HCT116 (cell line): ENCODE measurements at regions not wholly inside any gene's neighbourhood (a gene's known extent, or its start where the extent isn't known, plus 50 kb on each side); places are given as distances from the start of the nearest gene placed in this dataset.
"Not testable (repeated sequence)": the region's sequence is repeated elsewhere in the genome, so short reads cannot be mapped to it uniquely, and the experiment has no call there.

ENCODE experiments used
- ATAC-seq: fragments of 200-7000 bp; cut with Tn5 transposase; 2 replicates; pipeline ENCODE4 v1.9.1; 2020; ENCODE audit warnings: mild to moderate bottlenecking, moderate library complexity
- BruUV-seq: library from RNA; stranded (reverse); fragments of 400-500 nt; replicated peaks from 2 replicates; lab custom pipeline; 2021; lab: Mats Ljungman, UMichigan
- CTCF ChIA-PET: fragments of 300-600 bp; sonication (Branson Sonifier 250); formaldehyde crosslinking; loops from one replicate; lab custom pipeline; 2021; ENCODE audit warnings: antibody characterized with exemption; lab: Charles Lee
- POLR2A ChIA-PET: fragments of 300-600, 350-600 bp; sonication (Branson Sonifier 250); formaldehyde crosslinking; loops from one replicate; lab custom pipeline; 2021; ENCODE audit warnings: antibody characterized with exemption; lab: Charles Lee
- RAD21 ChIA-PET, 2 experiments: fragments of 300-600 bp; sonication (Branson Sonifier 250); formaldehyde crosslinking; loops; one replicate each; lab custom pipeline; 2023; ENCODE audit warnings: low total read pairs in 2 of 2; ENCODE audit not compliant: uncharacterized antibody in 2 of 2, unreplicated experiment in 2 of 2, low non-redundant PET in 1 of 2; lab: Charles Lee
- DNase-seq: peaks from one replicate; pipeline ENCODE4 v3.0.0-alpha.2; 2010; ENCODE audit warnings: low read depth, low spot score
- H2AFZ ChIP-seq: fragments of 200-600 bp; shearing (Covaris generic), sonication (generic); 2 replicates; pipeline ENCODE4 v1.6.1; 2017; ENCODE audit warnings: low read depth, mixed run types, mixed read lengths, antibody characterized with exemption, low read length; ENCODE audit not compliant: poor library complexity, severe bottlenecking
- H3K27ac ChIP-seq: 2 replicates; pipeline ENCODE4 v1.5.1; 2012; ENCODE audit warnings: low read depth, low read length
- H3K27me3 ChIP-seq: fragments of 200-600 bp; sonication (generic); 2 replicates; pipeline ENCODE4 v1.6.1; 2016; ENCODE audit warnings: mixed run types, low read length, mixed read lengths; ENCODE audit not compliant: insufficient read depth
- H3K36me3 ChIP-seq, 2 experiments: fragments of 200-500 bp in 1 of 2; fragments of 200-600 bp in 1 of 2; sonication (Bioruptor generic) in 1 of 2; sonication (generic) in 1 of 2; 2 replicates each; pipeline versions ENCODE4 v1.5.1 to v1.6.1; 2014 to 2016; ENCODE audit warnings: low read length in 2 of 2, inconsistent platforms in 1 of 2, mixed read lengths in 1 of 2, mixed run types in 1 of 2; ENCODE audit not compliant: insufficient read depth in 2 of 2, control insufficient read depth in 1 of 2
- H3K4me1 ChIP-seq, 2 experiments: fragments of 200-600 bp in 1 of 2; sonication (generic) in 1 of 2; 2 replicates each; pipeline versions ENCODE4 v1.5.1 to v1.6.1; 2012 to 2017; ENCODE audit warnings: low read length in 2 of 2, inconsistent platforms in 1 of 2, mild to moderate bottlenecking in 1 of 2, mixed read lengths in 1 of 2, mixed run types in 1 of 2, moderate library complexity in 1 of 2; ENCODE audit not compliant: insufficient read depth in 2 of 2, control insufficient read depth in 1 of 2
- H3K4me2 ChIP-seq: fragments of 200-600 bp; sonication (generic); 2 replicates; pipeline ENCODE4 v1.6.1; 2017; ENCODE audit warnings: mixed run types, low read length, mixed read lengths
- H3K4me3 ChIP-seq, 2 experiments: fragments of 200-600 bp in 1 of 2; sonication (generic) in 1 of 2; replicated peaks in 1 of 2; 2 replicates each; pipeline ENCODE4 v1.5.1; 2011 to 2016; ENCODE audit warnings: low read length in 2 of 2, control low read depth in 1 of 2, low read depth in 1 of 2, mild to moderate bottlenecking in 1 of 2, mixed read lengths in 1 of 2, mixed run types in 1 of 2
- H3K79me2 ChIP-seq: fragments of 200-600 bp; sonication (generic); 2 replicates; pipeline ENCODE4 v1.6.1; 2017; ENCODE audit warnings: mild to moderate bottlenecking, mixed run types, low read length, moderate library complexity, mixed read lengths; ENCODE audit not compliant: insufficient read depth
- H3K9ac ChIP-seq: fragments of 200-600 bp; sonication (generic); 2 replicates; pipeline ENCODE4 v1.6.1; 2016; ENCODE audit warnings: low read length, mixed read lengths
- H3K9me2 ChIP-seq: fragments of 200-600 bp; sonication (generic), shearing (Covaris generic); 2 replicates; pipeline ENCODE4 v1.6.1; 2017; ENCODE audit warnings: mixed run types, mild to moderate bottlenecking, moderate library complexity; ENCODE audit not compliant: insufficient read depth
- H3K9me3 ChIP-seq, 2 experiments: fragments of 200-500 bp in 1 of 2; fragments of 200-600 bp in 1 of 2; sonication (Bioruptor generic) in 1 of 2; sonication (generic) in 1 of 2; 2 replicates each; pipeline ENCODE4 v1.6.1; 2014 to 2017; ENCODE audit warnings: low read length in 2 of 2, mixed read lengths in 2 of 2, inconsistent platforms in 1 of 2, low read depth in 1 of 2, mild to moderate bottlenecking in 1 of 2, mixed run types in 1 of 2, moderate library complexity in 1 of 2; ENCODE audit not compliant: control insufficient read depth in 1 of 2, insufficient read depth in 1 of 2
- H4K20me1 ChIP-seq: fragments of 200-600 bp; sonication (generic), shearing (Covaris generic); 2 replicates; pipeline ENCODE4 v1.6.1; 2017; ENCODE audit warnings: mixed run types, mild to moderate bottlenecking, moderate library complexity; ENCODE audit not compliant: insufficient read depth
- intact Hi-C: fragments of 100-400 bp; cut with micrococcal nuclease; formaldehyde crosslinking; loops from 2 replicates; pipeline ENCODE4 v1.10.0; 2022

DNA sequence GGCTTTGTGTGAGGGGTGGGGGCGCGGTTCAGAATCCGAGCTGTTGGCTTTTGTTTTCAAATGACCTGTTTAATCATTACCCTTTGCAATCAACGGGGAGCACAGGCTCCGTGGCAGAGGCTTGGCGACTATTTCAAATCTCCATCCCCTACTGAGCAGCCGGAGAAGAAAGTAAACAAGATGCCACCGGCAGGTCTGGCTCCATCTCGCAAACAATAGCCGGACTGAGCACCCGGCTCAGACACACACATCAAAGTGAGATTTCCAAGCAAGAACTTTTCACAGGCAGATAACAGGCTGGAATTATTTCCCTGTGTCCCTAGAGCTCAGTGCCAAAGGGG, 143.4 kb downstream of the GTF2IRD2B start:
- H3K79me2 ChIP-seq, RAD21 ChIA-PET, H3K9me2 ChIP-seq, H3K9ac ChIP-seq, CTCF ChIA-PET, H3K4me2 ChIP-seq, H3K9me3 ChIP-seq, DNase-seq, intact Hi-C loops, POLR2A ChIA-PET, H3K36me3 ChIP-seq, H3K4me1 ChIP-seq, H3K27ac ChIP-seq, H3K4me3 ChIP-seq, H2AFZ ChIP-seq, H4K20me1 ChIP-seq, H3K27me3 ChIP-seq: not testable (repeated sequence)
- BruUV-seq, result TSS peak; percentile 87
- ATAC-seq, result peak; percentile 22; the same call in 1 of the 2 replicates

DNA sequence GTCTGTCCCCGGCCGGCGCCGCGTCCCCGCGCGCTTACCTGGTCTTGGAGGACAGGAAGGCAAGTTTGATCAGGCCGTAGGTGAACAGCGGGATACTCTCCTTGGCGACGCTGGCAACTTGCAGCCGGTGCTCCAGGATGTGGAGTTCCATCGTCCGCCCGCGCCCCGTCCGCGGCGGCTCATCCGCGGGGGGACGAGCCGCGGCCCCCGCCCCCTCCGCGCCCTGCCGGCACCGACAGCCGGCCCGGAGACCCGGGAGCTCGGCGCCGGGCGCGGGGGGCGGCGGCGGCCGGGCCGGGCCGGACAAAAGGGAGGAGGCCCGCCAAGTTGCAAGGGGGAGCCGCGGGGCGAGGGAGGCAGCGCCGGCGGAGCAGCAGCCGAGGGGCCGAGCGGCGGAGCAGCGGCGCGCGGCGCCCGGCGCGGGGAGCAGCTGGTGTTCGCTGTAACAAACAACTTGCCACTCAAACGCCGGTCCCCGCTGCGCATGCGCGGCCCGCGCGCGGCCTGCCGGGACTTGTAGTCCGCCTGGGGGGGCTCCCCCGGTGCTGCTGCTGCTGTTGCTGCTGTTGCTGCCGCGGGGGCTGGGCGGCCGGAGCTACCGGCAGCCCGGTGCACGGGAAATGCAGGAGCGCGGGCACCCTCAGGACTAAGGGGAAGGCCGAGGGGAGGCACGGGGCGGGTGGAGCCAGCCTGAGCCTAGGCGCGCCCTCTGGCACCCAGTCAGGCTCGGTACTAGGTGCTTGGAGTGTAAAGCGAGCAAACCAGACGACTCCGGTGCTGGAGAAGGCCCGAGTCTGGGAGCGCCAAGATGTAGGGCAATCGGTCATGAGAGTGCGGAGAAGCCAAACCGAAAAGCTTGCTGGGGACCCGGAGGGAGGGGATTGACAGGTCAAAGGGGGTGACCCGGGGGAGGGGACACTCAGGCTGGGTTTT, 145.1 kb downstream of the GTF2IRD2B start:
- H2AFZ ChIP-seq, intact Hi-C loops, DNase-seq, RAD21 ChIA-PET, CTCF ChIA-PET, H3K9me2 ChIP-seq, H3K4me1 ChIP-seq, BruUV-seq, H4K20me1 ChIP-seq, H3K4me3 ChIP-seq, H3K79me2 ChIP-seq, H3K9ac ChIP-seq, H3K36me3 ChIP-seq, POLR2A ChIA-PET, H3K9me3 ChIP-seq, H3K4me2 ChIP-seq, H3K27me3 ChIP-seq, H3K27ac ChIP-seq: not testable (repeated sequence)
- ATAC-seq, result peak; percentile 79

GRCh38 chr7:75238309-75238708, 145.9 kb downstream of the GTF2IRD2B start:
- RAD21 ChIA-PET, H3K4me3 ChIP-seq, H2AFZ ChIP-seq, H3K9me3 ChIP-seq, CTCF ChIA-PET, H3K9me2 ChIP-seq, H3K4me2 ChIP-seq, H3K79me2 ChIP-seq, H3K36me3 ChIP-seq, BruUV-seq, H3K27ac ChIP-seq, H3K9ac ChIP-seq, ATAC-seq, H3K27me3 ChIP-seq, POLR2A ChIA-PET, DNase-seq, intact Hi-C loops, H4K20me1 ChIP-seq, H3K4me1 ChIP-seq: not testable (repeated sequence)

GRCh38 chr7:75243638-75244037, 151.2 kb downstream of the GTF2IRD2B start:
- H3K9ac ChIP-seq, H4K20me1 ChIP-seq, H3K27me3 ChIP-seq, RAD21 ChIA-PET, intact Hi-C loops, ATAC-seq, H3K27ac ChIP-seq, DNase-seq, H3K9me2 ChIP-seq, BruUV-seq, H3K4me1 ChIP-seq, CTCF ChIA-PET, H3K4me2 ChIP-seq, H3K79me2 ChIP-seq, H3K36me3 ChIP-seq, H2AFZ ChIP-seq, H3K4me3 ChIP-seq, POLR2A ChIA-PET, H3K9me3 ChIP-seq: not testable (repeated sequence)
